ENCODE measurements at regions not wholly inside any gene's neighbourhood (a gene's known extent, or its start where the extent isn't known, plus 50 kb on each side); places are given as distances from the start of the nearest gene placed in this dataset.

DNA sequence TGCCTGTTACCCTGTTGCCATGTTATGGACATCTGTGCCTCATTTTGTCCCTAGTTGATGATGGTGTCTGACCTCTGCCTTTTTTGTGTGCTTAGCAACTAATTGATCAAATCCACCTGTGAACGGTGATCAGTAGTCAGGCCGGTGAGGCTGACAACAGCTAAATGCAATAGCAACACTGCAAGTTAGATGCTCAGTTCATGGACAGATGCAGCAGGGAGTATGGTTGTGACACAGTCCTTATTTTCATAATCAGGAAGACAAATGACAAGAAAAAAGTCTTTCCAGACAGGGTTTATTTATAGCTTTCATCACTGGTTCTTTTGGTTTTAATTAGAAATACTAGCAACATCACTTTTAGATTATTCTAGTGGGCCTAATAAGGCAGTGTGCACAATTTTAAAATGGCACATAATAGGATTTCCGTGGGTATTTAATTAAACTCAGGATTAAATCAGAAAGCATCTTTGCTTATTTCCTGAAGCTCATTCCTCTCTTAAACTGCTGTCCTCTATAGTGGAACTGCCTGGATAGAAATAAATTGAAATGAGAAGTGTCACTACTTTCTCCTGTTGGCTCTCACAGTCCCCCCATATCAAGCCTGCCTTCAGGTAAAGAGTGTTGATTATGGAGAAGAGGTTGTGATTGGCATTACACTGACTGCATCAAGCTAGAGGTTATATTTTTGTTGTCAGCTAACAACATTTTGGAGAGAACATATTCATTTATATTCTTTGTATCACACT, 281.1 kb upstream of the NAV3 start:
- TF ChIP-seq, protein P1, sequence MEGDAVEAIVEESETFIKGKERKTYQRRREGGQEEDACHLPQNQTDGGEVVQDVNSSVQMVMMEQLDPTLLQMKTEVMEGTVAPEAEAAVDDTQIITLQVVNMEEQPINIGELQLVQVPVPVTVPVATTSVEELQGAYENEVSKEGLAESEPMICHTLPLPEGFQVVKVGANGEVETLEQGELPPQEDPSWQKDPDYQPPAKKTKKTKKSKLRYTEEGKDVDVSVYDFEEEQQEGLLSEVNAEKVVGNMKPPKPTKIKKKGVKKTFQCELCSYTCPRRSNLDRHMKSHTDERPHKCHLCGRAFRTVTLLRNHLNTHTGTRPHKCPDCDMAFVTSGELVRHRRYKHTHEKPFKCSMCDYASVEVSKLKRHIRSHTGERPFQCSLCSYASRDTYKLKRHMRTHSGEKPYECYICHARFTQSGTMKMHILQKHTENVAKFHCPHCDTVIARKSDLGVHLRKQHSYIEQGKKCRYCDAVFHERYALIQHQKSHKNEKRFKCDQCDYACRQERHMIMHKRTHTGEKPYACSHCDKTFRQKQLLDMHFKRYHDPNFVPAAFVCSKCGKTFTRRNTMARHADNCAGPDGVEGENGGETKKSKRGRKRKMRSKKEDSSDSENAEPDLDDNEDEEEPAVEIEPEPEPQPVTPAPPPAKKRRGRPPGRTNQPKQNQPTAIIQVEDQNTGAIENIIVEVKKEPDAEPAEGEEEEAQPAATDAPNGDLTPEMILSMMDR (IDR thresholded peaks at IDR 0.05; ENCODE audit: low read depth, low read length) = no peak
- TF ChIP-seq MYC (IDR thresholded peaks at IDR 0.05; ENCODE audit: low read depth, low read length) = no peak
- TF ChIP-seq, protein P2, sequence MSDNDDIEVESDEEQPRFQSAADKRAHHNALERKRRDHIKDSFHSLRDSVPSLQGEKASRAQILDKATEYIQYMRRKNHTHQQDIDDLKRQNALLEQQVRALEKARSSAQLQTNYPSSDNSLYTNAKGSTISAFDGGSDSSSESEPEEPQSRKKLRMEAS (IDR thresholded peaks at IDR 0.05; ENCODE audit: low read depth, low read length) = no peak
